ENCODE measurements at regions not wholly inside any gene's neighbourhood (a gene's known extent, or its start where the extent isn't known, plus 50 kb on each side); places are given as distances from the start of the nearest gene placed in this dataset.
"Not testable (repeated sequence)": the region's sequence is repeated elsewhere in the genome, so short reads cannot be mapped to it uniquely, and the experiment has no call there.

GRCh38 chr12:131559517-131560516, 151.1 kb upstream of the SFSWAP start:
- DNase-seq, result no peak

DNA sequence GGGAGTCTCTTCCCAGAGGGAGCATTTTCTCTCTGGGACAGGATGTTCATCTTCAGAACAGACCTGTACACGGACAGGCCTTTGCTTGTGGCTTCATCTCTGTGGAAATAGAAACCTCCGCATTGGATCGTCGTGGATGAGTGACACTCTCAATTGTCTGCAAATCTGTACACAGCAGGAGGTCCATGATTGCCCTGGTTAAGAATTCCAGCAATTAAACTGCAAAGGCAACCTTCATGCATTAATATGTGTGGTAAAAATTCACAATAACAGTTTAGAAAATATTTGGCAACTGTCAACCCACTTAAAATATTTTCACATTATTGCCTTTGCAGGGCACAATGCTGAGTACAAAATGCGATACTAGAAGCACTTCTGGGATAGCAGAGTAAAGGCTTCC, 149.8 kb upstream of the SFSWAP start:
- no peak for DNase-seq

DNA sequence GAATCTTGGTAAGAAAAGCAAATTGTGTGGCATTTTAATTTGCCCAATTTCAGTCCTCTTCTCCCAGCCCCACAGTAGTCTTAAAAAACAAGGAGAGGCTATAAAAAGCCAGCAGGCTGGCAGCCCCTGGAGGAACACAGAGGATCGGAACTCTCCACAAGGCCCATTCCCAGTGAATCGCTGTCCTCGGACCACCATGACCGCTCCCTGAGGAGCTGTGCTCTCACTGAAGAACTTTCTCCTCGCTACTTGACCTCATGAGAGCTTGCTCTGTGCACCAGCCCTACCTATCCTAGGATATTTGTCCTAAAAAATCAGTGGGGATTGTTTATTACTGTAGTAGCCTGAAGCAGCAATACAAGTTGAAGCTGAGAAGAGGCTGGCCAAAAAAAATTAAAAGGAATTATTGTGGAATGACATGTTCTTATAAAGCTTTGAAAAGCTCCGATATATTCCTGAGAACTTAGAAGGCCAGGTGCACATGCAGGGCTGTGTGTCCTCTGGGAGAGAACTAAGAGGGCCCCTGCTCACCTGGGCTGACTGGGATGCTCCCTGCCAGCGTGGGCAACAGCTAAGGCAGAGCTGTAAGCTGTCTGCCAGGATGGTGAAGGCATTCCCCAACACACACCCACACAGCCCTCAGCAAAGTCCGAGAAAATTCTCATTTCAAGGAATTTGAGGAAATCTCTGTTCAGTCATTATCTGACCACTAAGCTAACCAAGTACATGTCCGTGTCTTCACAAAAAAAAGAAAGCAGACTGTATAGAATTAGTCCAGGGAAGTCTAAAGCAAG, 148.8 kb upstream of the SFSWAP start:
- DNase-seq, result no peak

DNA sequence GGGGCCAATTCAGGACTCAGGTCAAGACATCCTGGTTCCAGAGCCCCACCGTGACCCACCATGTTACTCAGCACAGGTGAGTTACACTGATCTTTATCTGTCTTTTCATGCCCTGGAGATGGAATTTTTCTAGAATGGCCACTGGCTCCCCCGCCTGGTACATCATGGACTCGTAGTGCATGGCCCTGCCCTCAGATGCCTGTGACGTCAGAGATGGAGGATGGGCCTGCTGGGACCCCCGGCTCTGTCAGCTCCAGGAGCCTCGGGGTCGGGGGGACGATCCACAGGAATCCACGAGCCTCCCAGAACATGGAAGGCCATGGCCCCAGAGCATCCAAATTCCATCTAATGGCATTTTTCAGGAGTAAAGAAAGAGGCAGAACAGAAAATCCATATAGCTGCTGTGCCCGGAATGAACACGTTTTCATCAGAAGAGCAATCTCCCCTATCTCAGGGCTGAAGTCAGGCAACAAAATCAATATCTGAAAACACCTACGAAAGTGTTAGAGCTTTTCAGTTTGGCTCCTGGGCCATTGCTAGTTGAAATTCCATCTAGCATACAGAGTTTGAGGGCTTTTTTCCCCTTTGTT, 146.7 kb upstream of the SFSWAP start:
- DNase-seq, result not testable (repeated sequence)

- no peak for DNase-seq
Observed at GRCh38 chr12:131564845-131565244, 146.0 kb upstream of the SFSWAP start.

- no peak for DNase-seq
Observed at GRCh38 chr12:131565267-131566015, 145.4 kb upstream of the SFSWAP start.

- DNase-seq, result no peak
Observed at GRCh38 chr12:131568336-131568735, 142.6 kb upstream of the SFSWAP start.

GRCh38 chr12:131570596-131570995, 140.3 kb upstream of the SFSWAP start:
- DNase-seq, result no peak

GRCh38 chr12:131571827-131572226, 139.1 kb upstream of the SFSWAP start:
- DNase-seq, result no peak

- no peak for DNase-seq
Observed at GRCh38 chr12:131572626-131573025, 138.3 kb upstream of the SFSWAP start.

GRCh38 chr12:131573631-131574394, 137.1 kb upstream of the SFSWAP start:
- no peak for DNase-seq

- no peak for DNase-seq
Observed at GRCh38 chr12:131574395-131574771, 136.5 kb upstream of the SFSWAP start.

- DNase-seq, result no peak
Observed at GRCh38 chr12:131575371-131575770, 135.5 kb upstream of the SFSWAP start.

- DNase-seq, result not testable (repeated sequence)
Observed at GRCh38 chr12:131576734-131577133, 134.2 kb upstream of the SFSWAP start.

GRCh38 chr12:131577766-131578165, 133.1 kb upstream of the SFSWAP start:
- no peak for DNase-seq

DNA sequence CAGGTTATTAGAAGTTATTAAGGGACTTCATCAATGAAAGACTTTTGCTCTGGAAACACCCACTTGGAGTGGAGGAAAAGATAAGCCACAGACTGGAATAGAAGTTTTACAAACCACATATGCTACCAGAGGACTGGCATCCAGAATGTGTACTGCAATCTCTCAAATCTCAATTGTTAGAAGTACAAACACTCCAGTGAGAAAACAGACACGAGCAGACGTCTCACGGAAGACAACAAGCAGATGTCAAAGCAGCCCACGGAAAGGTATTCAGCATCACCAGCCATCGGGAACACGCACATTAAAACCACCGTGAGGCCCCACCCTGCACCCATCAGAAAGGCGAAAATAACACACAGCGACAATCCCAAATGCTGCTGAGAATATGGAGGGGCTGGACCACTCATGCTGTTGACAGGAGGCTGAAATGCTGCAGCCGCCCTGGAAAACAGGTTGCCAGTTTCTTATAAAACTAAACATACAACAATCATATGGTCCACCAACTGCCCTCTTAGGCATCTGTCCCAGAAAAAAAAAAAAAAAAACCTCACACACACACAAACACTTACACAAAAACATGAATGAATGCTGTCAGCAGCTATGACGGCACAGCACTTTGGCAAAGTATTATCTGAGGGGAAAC, 131.9 kb upstream of the SFSWAP start:
- no peak for DNase-seq

DNA sequence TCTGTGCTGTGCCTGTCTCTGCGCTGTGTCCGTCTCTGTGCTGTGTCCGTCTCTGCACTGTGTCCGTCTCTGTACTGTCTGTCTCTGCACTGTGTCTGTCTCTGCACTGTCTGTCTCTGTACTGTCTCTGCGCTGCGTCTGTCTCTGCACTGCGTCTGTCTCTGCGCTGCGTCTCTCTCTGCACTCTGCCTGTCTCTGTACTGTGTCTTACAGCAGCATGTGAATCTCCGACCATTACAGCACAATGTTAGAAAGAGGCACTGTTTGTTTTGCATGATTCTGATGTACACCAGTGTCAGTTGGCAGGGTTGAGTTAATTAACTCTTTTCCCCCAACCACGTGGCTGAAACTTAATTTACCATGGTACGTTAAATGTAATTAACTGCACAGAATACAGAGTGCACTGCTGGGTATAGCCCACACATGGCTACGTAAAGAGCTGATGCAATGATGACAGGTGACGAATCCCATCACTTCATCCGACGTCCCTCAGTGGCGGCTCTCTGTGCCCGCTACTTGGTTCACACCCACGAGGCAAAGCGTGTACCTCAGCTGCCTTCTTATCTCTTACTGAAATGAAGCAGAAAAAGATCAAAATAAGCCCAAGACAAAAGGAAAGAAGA, 127.7 kb upstream of the SFSWAP start:
- DNase-seq, result no peak

GRCh38 chr12:131586269-131586668, 124.6 kb upstream of the SFSWAP start:
- no peak for DNase-seq

- DNase-seq, result no peak
Observed at GRCh38 chr12:131586761-131587160, 124.1 kb upstream of the SFSWAP start.

DNA sequence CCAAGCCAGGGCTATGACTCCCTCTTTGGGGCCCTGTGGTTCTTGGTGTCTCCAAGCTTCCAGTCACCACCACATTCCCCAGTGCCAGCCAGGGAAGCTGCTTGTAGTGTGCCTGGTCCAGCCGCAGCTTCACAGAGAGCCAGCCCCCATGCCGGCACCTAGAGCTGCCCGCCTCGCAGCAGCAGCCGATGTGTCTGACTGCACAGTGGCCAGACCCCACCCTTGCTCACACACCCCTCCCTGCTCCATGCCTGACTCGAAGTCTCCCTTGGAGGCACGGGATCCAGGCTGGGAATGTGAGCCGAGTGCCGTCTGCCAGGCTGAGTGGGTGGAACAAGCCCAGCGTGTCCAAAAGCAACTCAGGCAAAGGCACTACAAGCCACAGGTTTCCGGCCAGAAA, 123.3 kb upstream of the SFSWAP start:
- no peak for DNase-seq

All from 8988T (cell line).